ENCODE measurements at regions not wholly inside any gene's neighbourhood (a gene's known extent, or its start where the extent isn't known, plus 50 kb on each side); places are given as distances from the start of the nearest gene placed in this dataset.

- no peak for TF ChIP-seq POLR2AphosphoS5 (IDR thresholded peaks at IDR 0.05)
- no peak for TF ChIP-seq POLR2A (IDR thresholded peaks at IDR 0.05)
- no peak for TF ChIP-seq CTCF (IDR thresholded peaks at IDR 0.05)
These were observed 364.4 kb upstream of the KIF2A start for GRCh38 chr5:61941637-61942036.
